K562 (cell line): ENCODE measurements at regions not wholly inside any gene's neighbourhood (a gene's known extent, or its start where the extent isn't known, plus 50 kb on each side); places are given as distances from the start of the nearest gene placed in this dataset.

Experiments used
- ATAC-seq: fragments of 200-7000 bp; cut with Tn5 transposase; 3 replicates; pipeline ENCODE4 v1.9.1; 2020; ENCODE audit warnings: moderate library complexity
- BruUV-seq: library from RNA; stranded (reverse); fragments of 400-500 nt; replicated peaks from 2 replicates; lab custom pipeline; 2021; lab: Mats Ljungman, UMichigan
- CTCF ChIA-PET: fragments of 300-600 bp; formaldehyde crosslinking; extraction: SDS; loops from one replicate; lab custom pipeline; 2021; ENCODE audit warnings: low intra/inter-chr PET ratio; lab: Yijun Ruan, JAX
- POLR2A ChIA-PET: fragments of 300-600, 350-650 bp; sonication (Branson Sonifier 250); formaldehyde crosslinking; extraction: SDS; loops from one replicate; lab custom pipeline; 2021; ENCODE audit warnings: antibody characterized with exemption, inconsistent platforms; lab: Yijun Ruan, JAX
- DNase-seq, 4 experiments: peaks; one replicate each; pipeline versions ENCODE4 v3.0.0 to v3.0.0-alpha.2; 2011 to 2018; ENCODE audit warnings: low spot score in 3 of 4, mixed read lengths in 3 of 4; ENCODE audit errors: extremely low read depth in 1 of 4
- FAIRE-seq: peaks from 2 replicates; lab custom pipeline; 2011; peaks lifted over from hg19 to GRCh38; lab: Jason Lieb, UNC
- H2AFZ ChIP-seq: 2 replicates; pipeline ENCODE4 v1.6.0; 2011; ENCODE audit warnings: low read depth, low read length, control low read depth, inconsistent platforms
- H3K27ac ChIP-seq: fragments of 200-600 bp; 3 replicates; pipeline ENCODE4 v1.8.0; 2011; ENCODE audit warnings: low read depth, mild to moderate bottlenecking, control low read depth, inconsistent platforms, low read length, moderate library complexity, mixed read lengths; ENCODE audit errors: extremely low read depth
- H3K27me3 ChIP-seq, 2 experiments: fragments of 300-600 bp in 1 of 2; 2 replicates in 1 of 2; 3 replicates in 1 of 2; pipeline versions ENCODE4 v1.6.0 to v1.8.0; 2011; ENCODE audit warnings: inconsistent platforms in 2 of 2, low read length in 2 of 2, mild to moderate bottlenecking in 1 of 2, mixed read lengths in 1 of 2, moderate library complexity in 1 of 2; ENCODE audit not compliant: control insufficient read depth in 2 of 2, insufficient read depth in 2 of 2
- H3K36me3 ChIP-seq: fragments of 300-600 bp; 3 replicates; pipeline ENCODE4 v1.8.0; 2011; ENCODE audit warnings: mild to moderate bottlenecking, low read length, inconsistent platforms; ENCODE audit not compliant: control insufficient read depth, insufficient read depth
- H3K4me1 ChIP-seq, 2 experiments: fragments of 200-600 bp in 1 of 2; replicated peaks in 1 of 2; 2 replicates in 1 of 2; 3 replicates in 1 of 2; pipeline versions ENCODE4 v1.5.1 to v1.8.0; 2011; ENCODE audit warnings: inconsistent platforms in 2 of 2, low read length in 2 of 2, mild to moderate bottlenecking in 1 of 2, mixed read lengths in 1 of 2, moderate library complexity in 1 of 2; ENCODE audit not compliant: control insufficient read depth in 2 of 2, insufficient read depth in 2 of 2
- H3K4me2 ChIP-seq: 2 replicates; pipeline ENCODE4 v1.6.1; 2011; ENCODE audit warnings: low read length, control low read depth, inconsistent platforms, mixed read lengths; ENCODE audit not compliant: insufficient read depth
- H3K4me3 ChIP-seq: fragments of 200-600 bp; sonication (generic), shearing (Covaris generic); 2 replicates; pipeline ENCODE4 v1.5.1; 2016; ENCODE audit warnings: control low read depth, inconsistent platforms
- H3K79me2 ChIP-seq: fragments of 200-600 bp; 3 replicates; pipeline ENCODE4 v1.8.0; 2011; ENCODE audit warnings: low read length, inconsistent platforms; ENCODE audit not compliant: control insufficient read depth, insufficient read depth
- H3K9ac ChIP-seq, 2 experiments: 2 replicates each; pipeline versions ENCODE4 v1.6.0 to v1.6.1; 2011; ENCODE audit warnings: low read depth in 2 of 2, low read length in 2 of 2, control low read depth in 1 of 2, inconsistent platforms in 1 of 2, mild to moderate bottlenecking in 1 of 2, mixed read lengths in 1 of 2; ENCODE audit not compliant: insufficient read depth in 1 of 2
- H3K9me1 ChIP-seq: one replicate; pipeline ENCODE4 v1.6.0; 2011; ENCODE audit warnings: inconsistent platforms, mild to moderate bottlenecking, low read length, moderate library complexity; ENCODE audit not compliant: control insufficient read depth, insufficient read depth
- H3K9me3 ChIP-seq: replicated peaks from 2 replicates; pipeline ENCODE4 v1.5.1; 2011; ENCODE audit warnings: low read depth, low read length, inconsistent platforms; ENCODE audit not compliant: control insufficient read depth, insufficient read depth
- H4K20me1 ChIP-seq: replicated peaks from 2 replicates; pipeline ENCODE4 v1.6.1; 2011; ENCODE audit warnings: low read length, inconsistent platforms, mixed read lengths; ENCODE audit not compliant: control insufficient read depth, insufficient read depth
- ESRRB ChIP-seq: fragments of 250-450 bp; sonication (Bioruptor Pico); IDR thresholded peaks from 2 replicates; pipeline ENCODE4 v1.5.0; 2020; ENCODE audit warnings: mild to moderate bottlenecking, moderate library complexity, borderline replicate concordance
- ZNF253 ChIP-seq: fragments of 250-450 bp; sonication (Bioruptor Pico); conservative IDR thresholded peaks from 2 replicates; pipeline ENCODE4 v1.6.1; 2021; ENCODE audit warnings: mild to moderate bottlenecking
- WGBS: fragments of 100-300 bp; shearing (Covaris generic); methylation state at CpG from one replicate; pipeline ENCODE4 v1.1.6; 2016; ENCODE audit warnings: low coverage, mixed read lengths; ENCODE audit not compliant: insufficient coverage; ENCODE audit errors: missing lambda C conversion rate; 5-methylcytosine and 5-hydroxymethylcytosine counted together
- in situ Hi-C: fragments of 300-500 bp; cut with MboI; formaldehyde crosslinking; loops from 4 replicates; pipeline ENCODE4 v1.15.0; 2018; ENCODE audit warnings: inconsistent platforms, mixed read lengths
- intact Hi-C: fragments of 100-400 bp; cut with micrococcal nuclease; formaldehyde crosslinking; loops from 2 replicates; pipeline ENCODE4 v1.14.2; 2022
- TF ChIP-seq, protein P1 (sequence below): fragments of 450-650 bp; IDR thresholded peaks from 2 replicates; pipeline ENCODE4 v1.6.1; 2017; ENCODE audit warnings: mild to moderate bottlenecking, moderate library complexity

DNA sequence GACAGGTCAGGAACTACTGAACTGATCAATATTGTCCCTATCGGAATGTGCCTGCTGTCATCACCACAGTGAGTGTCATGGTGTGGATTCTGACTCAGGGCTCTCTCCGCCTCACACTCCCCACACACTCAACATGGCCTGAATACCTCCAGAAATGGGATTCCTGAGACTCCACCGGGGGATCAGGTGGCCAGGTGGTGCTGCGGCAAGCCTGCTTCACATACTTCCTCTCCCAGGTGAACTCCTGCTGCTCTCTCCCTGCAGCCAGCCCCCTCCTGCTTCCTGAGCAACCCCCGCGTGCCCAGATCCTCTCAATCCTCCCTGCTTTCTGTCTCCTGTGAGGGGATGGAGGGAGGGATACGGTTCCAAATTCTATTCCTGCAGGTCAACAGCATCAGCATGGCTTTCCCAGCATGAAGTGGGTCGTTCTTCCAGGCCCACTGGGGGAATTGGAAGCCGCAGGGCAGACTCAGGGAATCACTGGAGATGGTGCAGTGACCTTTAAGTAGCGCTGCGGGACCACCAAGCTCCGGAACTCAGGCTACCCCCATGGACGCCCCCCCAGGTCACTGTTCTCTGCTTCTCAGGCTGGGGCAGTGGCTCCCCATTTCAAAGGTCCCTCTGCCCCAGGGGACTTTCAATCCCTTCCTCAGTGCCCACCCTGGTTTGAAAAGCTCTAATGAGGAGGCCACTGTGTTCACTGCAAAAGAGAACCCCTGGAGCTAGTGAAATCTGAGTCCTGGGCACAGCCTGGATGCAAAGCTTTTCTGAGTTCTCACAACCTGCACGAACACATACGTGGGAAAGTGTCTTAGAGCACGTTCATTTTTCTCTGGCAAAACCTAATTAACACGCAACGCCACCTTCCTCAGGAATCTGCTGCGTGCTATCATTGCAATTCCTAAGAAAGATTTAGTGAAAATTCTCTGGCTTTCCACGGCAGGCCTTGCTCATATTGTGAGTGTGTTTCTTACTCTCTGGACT lies 168.4 kb downstream of the ZFP36L2 start:
- FAIRE-seq (no peak), DNase-seq (no peak), ATAC-seq (no peak)
- intact Hi-C loops, result no loop called here
- in situ Hi-C loops, result no loop called here
- Histone ChIP-seq H3K9me3 (no peaks in the 10 kb centered on the region), H3K9ac (0 out of 4 replicates have a peak overlapping the region, but pooled peaks of 1 of the 2 experiments have one; percentile 24), H3K27ac (no peak overlapping the region), H3K4me2 (no peak overlapping the region), H3K4me1 (peaks cover 27 to 39% of the 10 kb centered on the region in 2 experiments), H3K79me2 (no peaks in the 10 kb centered on the region), H3K9me1 (peaks cover 4% of the 10 kb centered on the region), H3K4me3 (no peak overlapping the region), H3K27me3 (no peaks in the 10 kb centered on the region), H4K20me1 (no peaks in the 10 kb centered on the region), H3K36me3 (no peaks in the 10 kb centered on the region), H2AFZ (no peak overlapping the region)
- ChIA-PET CTCF (no interaction called here), POLR2A (no interaction called here)
- WGBS, result 61% methylated on average over 19 of the region's 20 CpGs
- BruUV-seq, result no TSS peak
- TF ChIP-seq ZNF253 (CRISPR knock-in tag) (no peak), ESRRB (CRISPR knock-in tag) (no peak)
- TF ChIP-seq, protein P1, sequence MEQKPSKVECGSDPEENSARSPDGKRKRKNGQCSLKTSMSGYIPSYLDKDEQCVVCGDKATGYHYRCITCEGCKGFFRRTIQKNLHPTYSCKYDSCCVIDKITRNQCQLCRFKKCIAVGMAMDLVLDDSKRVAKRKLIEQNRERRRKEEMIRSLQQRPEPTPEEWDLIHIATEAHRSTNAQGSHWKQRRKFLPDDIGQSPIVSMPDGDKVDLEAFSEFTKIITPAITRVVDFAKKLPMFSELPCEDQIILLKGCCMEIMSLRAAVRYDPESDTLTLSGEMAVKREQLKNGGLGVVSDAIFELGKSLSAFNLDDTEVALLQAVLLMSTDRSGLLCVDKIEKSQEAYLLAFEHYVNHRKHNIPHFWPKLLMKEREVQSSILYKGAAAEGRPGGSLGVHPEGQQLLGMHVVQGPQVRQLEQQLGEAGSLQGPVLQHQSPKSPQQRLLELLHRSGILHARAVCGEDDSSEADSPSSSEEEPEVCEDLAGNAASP, result no peak
